H9 (cell line): ENCODE measurements at regions not wholly inside any gene's neighbourhood (a gene's known extent, or its start where the extent isn't known, plus 50 kb on each side); places are given as distances from the start of the nearest gene placed in this dataset.

Experiments used
- DNase-seq: peaks from one replicate; pipeline ENCODE4 v3.0.0-alpha.2; 2017
- H2AFZ ChIP-seq: one replicate; pipeline ENCODE4 v1.6.1; 2013; ENCODE audit warnings: mild to moderate bottlenecking, low read length, control low read depth, moderate library complexity
- H2AK5ac ChIP-seq: 2 replicates; pipeline ENCODE4 v1.6.1; 2013; ENCODE audit warnings: low read length, control low read depth, mixed read lengths; ENCODE audit not compliant: insufficient read length
- H2BK120ac ChIP-seq: one replicate; pipeline ENCODE4 v1.6.1; 2013; ENCODE audit warnings: low read depth, mild to moderate bottlenecking, low read length, control low read depth, inconsistent platforms; ENCODE audit not compliant: poor library complexity, severe bottlenecking
- H2BK12ac ChIP-seq: 2 replicates; pipeline ENCODE4 v1.6.1; 2013; ENCODE audit warnings: low read length, control low read depth, mixed read lengths, low read depth; ENCODE audit not compliant: insufficient read length
- H2BK15ac ChIP-seq: 2 replicates; pipeline ENCODE4 v1.6.1; 2013; ENCODE audit warnings: low read depth, low read length, control low read depth
- H2BK20ac ChIP-seq: one replicate; pipeline ENCODE4 v1.6.1; 2013; ENCODE audit warnings: low read depth, mild to moderate bottlenecking, low read length, control low read depth, inconsistent platforms; ENCODE audit not compliant: poor library complexity, severe bottlenecking
- H2BK5ac ChIP-seq: 2 replicates; pipeline ENCODE4 v1.6.1; 2013; ENCODE audit warnings: low read length, control low read depth, mixed read lengths; ENCODE audit not compliant: insufficient read length
- H3K14ac ChIP-seq: 2 replicates; pipeline ENCODE4 v1.6.1; 2013; ENCODE audit warnings: low read length, control low read depth; ENCODE audit not compliant: insufficient read depth
- H3K18ac ChIP-seq: 2 replicates; pipeline ENCODE4 v1.6.1; 2013; ENCODE audit warnings: low read depth, mild to moderate bottlenecking, mixed read lengths, low read length, control low read depth; ENCODE audit not compliant: insufficient read length
- H3K23ac ChIP-seq: 2 replicates; pipeline ENCODE4 v1.6.1; 2013; ENCODE audit warnings: low read length, control low read depth, mixed read lengths, low read depth; ENCODE audit not compliant: insufficient read length
- H3K23me2 ChIP-seq: 2 replicates; pipeline ENCODE4 v1.6.1; 2013; ENCODE audit warnings: low read depth, mild to moderate bottlenecking, mixed read lengths, low read length, control low read depth; ENCODE audit not compliant: insufficient read length, poor library complexity, severe bottlenecking
- H3K27ac ChIP-seq: 2 replicates; pipeline ENCODE4 v1.5.1; 2013; ENCODE audit warnings: low read length, control low read depth, mixed read lengths, low read depth; ENCODE audit not compliant: insufficient read length
- H3K27me3 ChIP-seq: 2 replicates; pipeline ENCODE4 v1.6.1; 2013; ENCODE audit warnings: low read length, control low read depth, inconsistent platforms; ENCODE audit not compliant: insufficient read depth
- H3K4ac ChIP-seq: 2 replicates; pipeline ENCODE4 v1.6.1; 2013; ENCODE audit warnings: low read depth, mild to moderate bottlenecking, control low read depth, inconsistent platforms, low read length, moderate library complexity
- H3K4me1 ChIP-seq: 2 replicates; pipeline ENCODE4 v1.6.1; 2013; ENCODE audit warnings: low read length, control low read depth, inconsistent platforms; ENCODE audit not compliant: insufficient read depth
- H3K4me2 ChIP-seq: 2 replicates; pipeline ENCODE4 v1.6.1; 2013; ENCODE audit warnings: low read length, control low read depth, mixed read lengths; ENCODE audit not compliant: insufficient read length, insufficient read depth
- H3K56ac ChIP-seq: 2 replicates; pipeline ENCODE4 v1.6.1; 2013; ENCODE audit warnings: low read depth, mild to moderate bottlenecking, mixed read lengths, low read length, control low read depth; ENCODE audit not compliant: insufficient read length
- H3K79me1 ChIP-seq: 2 replicates; pipeline ENCODE4 v1.6.1; 2013; ENCODE audit warnings: low read depth, mild to moderate bottlenecking, moderate library complexity, low read length, control low read depth, inconsistent platforms; ENCODE audit not compliant: insufficient read depth, poor library complexity, severe bottlenecking
- H3K79me2 ChIP-seq: 2 replicates; pipeline ENCODE4 v1.6.1; 2013; ENCODE audit warnings: low read length, control low read depth, inconsistent platforms; ENCODE audit not compliant: insufficient read depth
- H3K9ac ChIP-seq: 2 replicates; pipeline ENCODE4 v1.6.1; 2013; ENCODE audit warnings: low read length, control low read depth, mixed read lengths; ENCODE audit not compliant: insufficient read length; ENCODE audit errors: extremely low read depth
- H3K9me3 ChIP-seq: one replicate; pipeline ENCODE4 v1.6.1; 2013; ENCODE audit warnings: low read depth, low read length, inconsistent platforms; ENCODE audit not compliant: control insufficient read depth
- H3T11ph ChIP-seq: one replicate; pipeline ENCODE4 v1.6.1; 2013; ENCODE audit warnings: mild to moderate bottlenecking, low read length, control low read depth, inconsistent platforms
- H4K20me1 ChIP-seq: one replicate; pipeline ENCODE4 v1.6.1; 2013; ENCODE audit not compliant: control insufficient read depth, insufficient read length, insufficient read depth
- H4K5ac ChIP-seq: 2 replicates; pipeline ENCODE4 v1.6.1; 2013; ENCODE audit warnings: low read depth, mild to moderate bottlenecking, mixed read lengths, low read length, control low read depth; ENCODE audit not compliant: insufficient read length
- H4K8ac ChIP-seq: replicated peaks from 2 replicates; pipeline ENCODE4 v1.6.1; 2013; ENCODE audit warnings: low read length, control low read depth, mixed read lengths, low read depth; ENCODE audit not compliant: insufficient read length
- H4K91ac ChIP-seq: 2 replicates; pipeline ENCODE4 v1.6.1; 2013; ENCODE audit warnings: low read depth, mild to moderate bottlenecking, moderate library complexity, mixed read lengths, low read length, control low read depth; ENCODE audit not compliant: insufficient read length
- H3K27ac Mint-ChIP-seq, 3 experiments: 2 replicates in 2 of 3; 3 replicates in 1 of 3; pipeline ENCODE4 v1.8.0; 2020 to 2021; ENCODE audit warnings: mixed read lengths in 3 of 3, mild to moderate bottlenecking in 1 of 3, moderate library complexity in 1 of 3
- H3K27me3 Mint-ChIP-seq: 2 replicates; pipeline ENCODE4 v1.8.0; 2021; ENCODE audit warnings: low read depth, mild to moderate bottlenecking, moderate library complexity, mixed read lengths
- H3K36me3 Mint-ChIP-seq, 3 experiments: 2 replicates in 2 of 3; 3 replicates in 1 of 3; pipeline ENCODE4 v1.8.0; 2020 to 2021; ENCODE audit warnings: low read depth in 3 of 3, mixed read lengths in 3 of 3; ENCODE audit not compliant: insufficient read depth in 1 of 3
- H3K4me1 Mint-ChIP-seq, 2 experiments: 2 replicates each; pipeline ENCODE4 v1.8.0; 2020; ENCODE audit warnings: mixed read lengths in 2 of 2
- H3K4me3 Mint-ChIP-seq, 2 experiments: 2 replicates in 1 of 2; 3 replicates in 1 of 2; pipeline ENCODE4 v1.8.0; 2020 to 2021; ENCODE audit warnings: mild to moderate bottlenecking in 2 of 2, mixed read lengths in 2 of 2, moderate library complexity in 1 of 2
- H3K9me3 Mint-ChIP-seq, 2 experiments: 2 replicates in 1 of 2; 3 replicates in 1 of 2; pipeline ENCODE4 v1.8.0; 2020; ENCODE audit warnings: mild to moderate bottlenecking in 2 of 2, mixed read lengths in 2 of 2, moderate library complexity in 1 of 2
- WGBS: extraction: QIAGEN DNeasy Blood & Tissue Kit; methylation state at CpG from one replicate; pipeline ENCODE4 v1.1.7; 2013; ENCODE audit warnings: missing lambda C conversion rate, low lambda C conversion rate, mixed read lengths; ENCODE audit not compliant: insufficient read length; ENCODE audit errors: extremely low coverage; 5-methylcytosine and 5-hydroxymethylcytosine counted together
- TF ChIP-seq, protein P1 (sequence below): fragments of 200-600 bp; sonication (generic); conservative IDR thresholded peaks from 3 replicates; pipeline ENCODE4 v1.8.0; 2021; ENCODE audit warnings: antibody characterized with exemption, mild to moderate bottlenecking

DNA sequence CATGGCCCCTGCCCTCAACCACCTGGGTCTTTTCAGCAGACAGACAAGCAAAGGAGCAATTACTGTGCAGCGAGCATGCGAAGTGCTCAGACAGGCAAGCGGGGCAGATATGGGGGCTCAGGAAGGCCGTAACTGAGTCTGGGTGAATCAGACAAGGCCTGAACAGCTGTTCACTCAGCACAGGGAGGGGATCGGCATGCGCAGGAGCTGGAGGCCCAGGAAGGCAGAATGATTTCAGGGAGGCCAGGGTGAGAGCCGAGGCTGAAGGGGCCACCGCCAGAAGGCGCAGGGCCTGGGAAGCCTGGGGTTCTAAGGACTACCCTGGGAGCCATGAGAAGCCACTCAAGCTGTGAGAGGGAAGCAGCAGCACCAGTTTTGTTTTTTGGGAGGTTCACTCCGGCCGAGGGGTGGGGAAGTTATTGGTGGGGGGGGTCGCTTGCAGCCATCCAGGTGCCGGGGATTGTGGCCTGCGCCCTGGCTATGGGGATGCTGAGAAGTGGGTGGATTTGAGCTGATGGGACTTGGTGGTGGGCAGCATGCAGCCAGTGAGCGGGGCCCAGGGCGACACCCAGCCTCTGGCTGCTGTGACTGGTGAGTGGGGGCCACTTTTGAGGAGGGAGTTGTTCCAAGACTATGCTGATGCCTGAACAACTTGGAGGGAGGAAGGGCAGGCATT, 132.2 kb downstream of the TSN start:
- no peak overlapping the region for H2BK120ac ChIP-seq
- H3K9ac ChIP-seq, result no peak overlapping the region
- no peak overlapping the region for H2BK12ac ChIP-seq
- H3K79me2 ChIP-seq, result no peaks in the 10 kb centered on the region
- H3K27ac ChIP-seq, result no peak overlapping the region
- H3K4me1 ChIP-seq, result peaks cover 3% of the 10 kb centered on the region; the same call in 1 of the 2 replicates
- H4K8ac ChIP-seq, result no peak overlapping the region
- no peak for DNase-seq
- H2BK5ac ChIP-seq, result no peak overlapping the region
- no peak overlapping the region for H2AFZ ChIP-seq
- no peaks in the 10 kb centered on the region for H3K9me3 ChIP-seq
- H4K5ac ChIP-seq, result no peak overlapping the region
- H4K91ac ChIP-seq, result no peak overlapping the region
- Mint-ChIP-seq H3K36me3 (peaks cover 2 to 7% (median 5%) of the 10 kb centered on the region in 3 experiments; a peak in 5 of 7 replicates), H3K27ac (no peak overlapping the region; a peak in 1 of 7 replicates), H3K9me3 (peaks cover 6 to 9% of the 10 kb centered on the region in 2 experiments), H3K4me3 (no peak overlapping the region), H3K27me3 (peaks cover 30% of the 10 kb centered on the region), H3K4me1 (peaks cover 10 to 16% of the 10 kb centered on the region in 2 experiments)
- no peak overlapping the region for H3K14ac ChIP-seq
- H3K4me2 ChIP-seq, result no peak overlapping the region
- H3K79me1 ChIP-seq, result no peaks in the 10 kb centered on the region
- no peaks in the 10 kb centered on the region for H4K20me1 ChIP-seq
- H3K18ac ChIP-seq, result no peak overlapping the region
- H3K4ac ChIP-seq, result no peak overlapping the region
- H3K23me2 ChIP-seq, result no peaks in the 10 kb centered on the region
- no peak overlapping the region for H2BK20ac ChIP-seq
- H2BK15ac ChIP-seq, result no peak overlapping the region
- no peaks in the 10 kb centered on the region for H3K27me3 ChIP-seq
- no peak overlapping the region for H3K56ac ChIP-seq
- TF ChIP-seq, protein P1, sequence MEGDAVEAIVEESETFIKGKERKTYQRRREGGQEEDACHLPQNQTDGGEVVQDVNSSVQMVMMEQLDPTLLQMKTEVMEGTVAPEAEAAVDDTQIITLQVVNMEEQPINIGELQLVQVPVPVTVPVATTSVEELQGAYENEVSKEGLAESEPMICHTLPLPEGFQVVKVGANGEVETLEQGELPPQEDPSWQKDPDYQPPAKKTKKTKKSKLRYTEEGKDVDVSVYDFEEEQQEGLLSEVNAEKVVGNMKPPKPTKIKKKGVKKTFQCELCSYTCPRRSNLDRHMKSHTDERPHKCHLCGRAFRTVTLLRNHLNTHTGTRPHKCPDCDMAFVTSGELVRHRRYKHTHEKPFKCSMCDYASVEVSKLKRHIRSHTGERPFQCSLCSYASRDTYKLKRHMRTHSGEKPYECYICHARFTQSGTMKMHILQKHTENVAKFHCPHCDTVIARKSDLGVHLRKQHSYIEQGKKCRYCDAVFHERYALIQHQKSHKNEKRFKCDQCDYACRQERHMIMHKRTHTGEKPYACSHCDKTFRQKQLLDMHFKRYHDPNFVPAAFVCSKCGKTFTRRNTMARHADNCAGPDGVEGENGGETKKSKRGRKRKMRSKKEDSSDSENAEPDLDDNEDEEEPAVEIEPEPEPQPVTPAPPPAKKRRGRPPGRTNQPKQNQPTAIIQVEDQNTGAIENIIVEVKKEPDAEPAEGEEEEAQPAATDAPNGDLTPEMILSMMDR, result no peak
- WGBS, result no CpG with 5 or more reads among the region's 16 CpGs
- no peak overlapping the region for H3T11ph ChIP-seq
- H2AK5ac ChIP-seq, result no peak overlapping the region
- no peak overlapping the region for H3K23ac ChIP-seq
